GM19240 (cell line): ENCODE measurements at regions not wholly inside any gene's neighbourhood (a gene's known extent, or its start where the extent isn't known, plus 50 kb on each side); places are given as distances from the start of the nearest gene placed in this dataset.

Experiments
- DNase-seq: peaks from one replicate; pipeline ENCODE4 v3.0.0; 2011; ENCODE audit warnings: low spot score; ENCODE audit not compliant: insufficient read length

GRCh38 chr2:173667415-173667814 is 297.8 kb downstream of the SP3 start:
- no peak for DNase-seq

GRCh38 chr2:173669271-173669853 is 295.8 kb downstream of the SP3 start:
- no peak for DNase-seq

- no peak for DNase-seq
Measured at GRCh38 chr2:173669888-173670287, 295.3 kb downstream of the SP3 start.

GRCh38 chr2:173672573-173673340 is 292.4 kb downstream of the SP3 start:
- DNase-seq = no peak

GRCh38 chr2:173673640-173674039 is 291.5 kb downstream of the SP3 start:
- no peak for DNase-seq

GRCh38 chr2:173676647-173677046 is 288.5 kb downstream of the SP3 start:
- DNase-seq = no peak

- DNase-seq = no peak
Measured at GRCh38 chr2:173678186-173678585, 287.0 kb downstream of the SP3 start.

GRCh38 chr2:173680574-173680973 is 284.6 kb downstream of the SP3 start:
- DNase-seq = no peak

- no peak for DNase-seq
Measured at GRCh38 chr2:173681881-173682650, 283.1 kb downstream of the SP3 start.

GRCh38 chr2:173684896-173685459 is 280.2 kb downstream of the SP3 start:
- DNase-seq = no peak

- no peak for DNase-seq
Measured at GRCh38 chr2:173690349-173690748, 274.8 kb downstream of the SP3 start.

- no peak for DNase-seq
Measured at GRCh38 chr2:173692068-173692467, 273.1 kb downstream of the SP3 start.

- no peak for DNase-seq
Measured at GRCh38 chr2:173693044-173693589, 272.1 kb downstream of the SP3 start.

- DNase-seq = no peak
Measured at GRCh38 chr2:173696274-173696673, 268.9 kb downstream of the SP3 start.

- DNase-seq = no peak
Measured at GRCh38 chr2:173697929-173698328, 267.2 kb downstream of the SP3 start.

- DNase-seq = no peak
Measured at GRCh38 chr2:173705656-173706055, 259.5 kb downstream of the SP3 start.

- no peak for DNase-seq
Measured at GRCh38 chr2:173706936-173707335, 258.2 kb downstream of the SP3 start.

- no peak for DNase-seq
Measured at GRCh38 chr2:173708806-173709205, 256.4 kb downstream of the SP3 start.

GRCh38 chr2:173711816-173712215 is 253.4 kb downstream of the SP3 start:
- DNase-seq = no peak

- no peak for DNase-seq
Measured at GRCh38 chr2:173713904-173714555, 251.1 kb downstream of the SP3 start.

- no peak for DNase-seq
Measured at GRCh38 chr2:173715441-173715840, 249.7 kb downstream of the SP3 start.
